Spleen (tissue), 11 donors: ENCODE measurements at regions not wholly inside any gene's neighbourhood (a gene's known extent, or its start where the extent isn't known, plus 50 kb on each side); places are given as distances from the start of the nearest gene placed in this dataset.
A peak's percentile ranks its signal among the peaks of the same experiment; 100 is the strongest.

Experiments used
- DNase-seq: peaks from one replicate; pipeline ENCODE4 v3.0.0-alpha.2; 2020
- H3K27ac ChIP-seq, 8 donors: fragments of 200-600 bp; sonication (generic) in 7 of 8; 1 replicate in 4 of 8; 2 replicates in 4 of 8; pipeline versions ENCODE4 v1.5.0 to v1.8.0; 2016 to 2021; ENCODE audit warnings: inconsistent platforms in 4 of 8, mild to moderate bottlenecking in 4 of 8, moderate library complexity in 1 of 8
- H3K27me3 ChIP-seq, 7 donors: fragments of 200-600 bp; sonication (generic) in 6 of 7; replicated peaks in 1 of 7; 1 replicate in 4 of 7; 2 replicates in 3 of 7; pipeline versions ENCODE4 v1.5.0 to v1.8.0; 2016 to 2021; ENCODE audit warnings: inconsistent platforms in 3 of 7, mild to moderate bottlenecking in 1 of 7
- H3K36me3 ChIP-seq, 6 donors: fragments of 200-600 bp; sonication (generic) in 5 of 6; 1 replicate in 4 of 6; 2 replicates in 2 of 6; pipeline versions ENCODE4 v1.5.0 to v1.8.0; 2016 to 2021; ENCODE audit warnings: inconsistent platforms in 2 of 6
- H3K4me1 ChIP-seq, 6 donors: fragments of 200-600 bp; sonication (generic) in 5 of 6; 1 replicate in 3 of 6; 2 replicates in 3 of 6; pipeline versions ENCODE4 v1.5.0 to v1.8.0; 2016 to 2021; ENCODE audit warnings: inconsistent platforms in 3 of 6
- H3K4me3 ChIP-seq, 8 donors: fragments of 200-600 bp; sonication (generic) in 7 of 8; 1 replicate in 4 of 8; 2 replicates in 4 of 8; pipeline versions ENCODE4 v1.5.0 to v1.8.0; 2016 to 2021; ENCODE audit warnings: inconsistent platforms in 4 of 8, mild to moderate bottlenecking in 4 of 8, moderate library complexity in 2 of 8
- H3K9me3 ChIP-seq, 8 donors: fragments of 200-600 bp; sonication (generic) in 7 of 8; 1 replicate in 4 of 8; 2 replicates in 4 of 8; pipeline versions ENCODE4 v1.5.0 to v1.8.0; 2016 to 2021; ENCODE audit warnings: inconsistent platforms in 4 of 8
- POLR2A ChIP-seq, 3 donors: fragments of 450-650 bp; IDR thresholded peaks; one replicate each; pipeline ENCODE4 v1.5.1; 2017; ENCODE audit warnings: antibody characterized with exemption in 3 of 3, mild to moderate bottlenecking in 1 of 3
- POLR2AphosphoS5 ChIP-seq, 3 donors: sonication (generic); formaldehyde crosslinking; IDR thresholded peaks; one replicate each; pipeline ENCODE4 v1.5.1; 2017; ENCODE audit warnings: antibody characterized with exemption in 3 of 3
- WGBS, 5 donors: extraction: QIAGEN DNeasy Blood & Tissue Kit in 3 of 5; methylation state at CpG; one replicate each; pipeline versions ENCODE4 v1.1.5 to v1.1.7; 2013 to 2018; 5-methylcytosine and 5-hydroxymethylcytosine counted together
- intact Hi-C: fragments of 100-400 bp; cut with DNase I; formaldehyde crosslinking; loops from one replicate; pipeline ENCODE4 v1.15.0; 2023; ENCODE audit warnings: low total_unique reads
- TF ChIP-seq, protein P1 (sequence below), 11 experiments: fragments of 200-600 bp in 7 of 11; fragments of 450-650 bp in 4 of 11; sonication (generic) in 4 of 11; IDR thresholded peaks in 8 of 11; conservative IDR thresholded peaks in 3 of 11; 1 replicate in 7 of 11; 2 replicates in 4 of 11; pipeline versions ENCODE4 v1.4.0 to v1.8.0; 2016 to 2021; ENCODE audit warnings: antibody characterized with exemption in 11 of 11, inconsistent platforms in 4 of 11, mild to moderate bottlenecking in 1 of 11
- donor health status: healthy with polysubstance abuse.
- donor health status: DM: no; HTN: no; CAD: no; lungs with moderate emphysema.
- donor health status: DM: no; HTN: no; CAD: no.
- donor health status: Bipolar disorder and iron deficiency.
- donor health status: healthy.
- donor health status: DM: no; HTN: no; CAD: no.
- donor health status: DM: yes; HTN: yes; CAD: no.

DNA sequence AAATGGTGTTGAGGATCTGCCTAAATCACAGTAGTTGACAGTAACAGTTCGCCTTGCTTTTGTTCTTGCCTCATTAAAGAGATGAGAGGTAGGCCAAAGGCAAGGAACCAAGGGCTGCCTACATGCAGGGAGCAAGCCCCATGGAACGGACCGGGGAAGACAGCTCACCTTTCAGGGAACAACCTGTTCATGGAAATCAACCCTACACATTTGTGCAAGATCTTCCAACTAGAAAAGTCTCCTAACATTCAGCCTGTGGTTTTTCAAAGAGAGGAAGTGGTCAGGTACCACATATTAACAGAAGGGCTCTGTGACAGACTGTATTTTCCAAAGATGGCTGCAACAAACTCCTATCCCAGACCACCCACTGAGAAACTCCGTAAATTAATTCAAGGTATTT, 1031.8 kb upstream of the NR2F2 start:
- Histone ChIP-seq H3K27me3 (peaks cover 0 to 22% (median 0%) of the 10 kb centered on the region in 7 donors), H3K36me3 (no peaks in the 10 kb centered on the region), H3K4me3 (no peak overlapping the region), H3K27ac (no peak overlapping the region), H3K4me1 (peaks cover 5 to 33% (median 17%) of the 10 kb centered on the region in 6 donors), H3K9me3 (no peaks in the 10 kb centered on the region)
- TF ChIP-seq, protein P1, sequence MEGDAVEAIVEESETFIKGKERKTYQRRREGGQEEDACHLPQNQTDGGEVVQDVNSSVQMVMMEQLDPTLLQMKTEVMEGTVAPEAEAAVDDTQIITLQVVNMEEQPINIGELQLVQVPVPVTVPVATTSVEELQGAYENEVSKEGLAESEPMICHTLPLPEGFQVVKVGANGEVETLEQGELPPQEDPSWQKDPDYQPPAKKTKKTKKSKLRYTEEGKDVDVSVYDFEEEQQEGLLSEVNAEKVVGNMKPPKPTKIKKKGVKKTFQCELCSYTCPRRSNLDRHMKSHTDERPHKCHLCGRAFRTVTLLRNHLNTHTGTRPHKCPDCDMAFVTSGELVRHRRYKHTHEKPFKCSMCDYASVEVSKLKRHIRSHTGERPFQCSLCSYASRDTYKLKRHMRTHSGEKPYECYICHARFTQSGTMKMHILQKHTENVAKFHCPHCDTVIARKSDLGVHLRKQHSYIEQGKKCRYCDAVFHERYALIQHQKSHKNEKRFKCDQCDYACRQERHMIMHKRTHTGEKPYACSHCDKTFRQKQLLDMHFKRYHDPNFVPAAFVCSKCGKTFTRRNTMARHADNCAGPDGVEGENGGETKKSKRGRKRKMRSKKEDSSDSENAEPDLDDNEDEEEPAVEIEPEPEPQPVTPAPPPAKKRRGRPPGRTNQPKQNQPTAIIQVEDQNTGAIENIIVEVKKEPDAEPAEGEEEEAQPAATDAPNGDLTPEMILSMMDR (IDR thresholded peaks at IDR 0.05 in 8 of 11, conservative IDR thresholded peaks at IDR 0.05 in 3 of 11): no peak
- TF ChIP-seq POLR2A (IDR thresholded peaks at IDR 0.05) (no peak), POLR2AphosphoS5 (IDR thresholded peaks at IDR 0.05) (no peak)
- 44 to 71% (median 51%) methylated on average over 4 of the region's 4 CpGs for WGBS, 5 donors
- DNase-seq: no peak
- intact Hi-C loops: no loop called here

DNA sequence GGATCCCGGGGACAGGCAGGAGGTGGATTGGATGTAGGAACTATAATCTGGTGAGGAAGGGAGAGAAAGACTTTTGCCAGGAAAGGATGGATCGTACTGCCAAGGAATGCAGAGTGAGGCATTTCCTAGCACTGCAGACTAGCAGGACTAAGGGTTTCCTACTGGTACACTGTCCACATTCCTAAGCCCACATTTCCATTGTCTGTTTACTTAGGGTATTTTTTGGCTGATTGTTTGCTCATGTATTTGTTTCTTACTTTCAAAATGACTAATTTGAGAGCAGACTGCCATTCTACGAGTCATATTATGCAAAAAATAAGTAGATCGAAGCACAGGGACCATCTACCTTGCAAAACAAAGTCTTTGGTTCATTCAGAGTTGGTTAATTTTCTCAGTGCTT, 1029.5 kb upstream of the NR2F2 start:
- no peak overlapping the region for H3K4me3 ChIP-seq
- no peaks in the 10 kb centered on the region for H3K9me3 ChIP-seq
- H3K36me3 ChIP-seq: no peaks in the 10 kb centered on the region
- TF ChIP-seq POLR2A (IDR thresholded peaks at IDR 0.05): no peak
- TF ChIP-seq, protein P1 (IDR thresholded peaks at IDR 0.05 in 8 of 11, conservative IDR thresholded peaks at IDR 0.05 in 3 of 11): no peak
- TF ChIP-seq POLR2AphosphoS5 (IDR thresholded peaks at IDR 0.05): no peak
- no peak for DNase-seq
- intact Hi-C loops: no loop called here
- H3K27ac ChIP-seq: peak overlapping the region in 7 of 8 donors; percentile 48 to 84 (median 68)
- 49 to 76% (median 65%) methylated on average over 4 of the region's 4 CpGs for WGBS, 5 donors
- H3K27me3 ChIP-seq: peaks cover 0 to 9% (median 0%) of the 10 kb centered on the region in 7 donors
- peaks cover 9 to 40% (median 18%) of the 10 kb centered on the region in 6 donors for H3K4me1 ChIP-seq

DNA sequence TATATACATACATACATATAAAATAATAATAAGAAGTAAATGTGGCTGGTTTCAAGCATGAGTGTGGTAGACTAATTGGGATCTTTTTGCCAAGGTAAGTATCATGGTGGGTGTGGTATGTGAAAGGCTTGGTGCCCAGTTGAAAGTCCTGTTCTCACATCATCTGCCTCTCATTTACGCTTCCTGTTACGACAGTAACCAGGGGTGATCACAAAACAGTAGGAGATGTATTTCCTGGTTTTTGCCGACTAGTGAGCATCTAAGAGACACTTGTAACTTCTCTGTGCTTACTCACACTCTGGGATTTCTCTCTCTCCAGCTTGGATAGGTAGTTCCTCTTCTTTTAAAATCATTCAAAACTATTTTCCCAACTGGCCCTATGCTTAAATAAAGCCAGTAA, 1028.3 kb upstream of the NR2F2 start:
- Histone ChIP-seq H3K9me3 (no peaks in the 10 kb centered on the region), H3K27me3 (no peaks in the 10 kb centered on the region), H3K27ac (peak overlapping the region in 7 of 8 donors; percentile 53 to 84 (median 81)), H3K36me3 (no peaks in the 10 kb centered on the region), H3K4me3 (no peak overlapping the region), H3K4me1 (peaks cover 5 to 30% (median 12%) of the 10 kb centered on the region in 6 donors)
- no peak for DNase-seq
- TF ChIP-seq POLR2A (IDR thresholded peaks at IDR 0.05) (no peak), POLR2AphosphoS5 (IDR thresholded peaks at IDR 0.05) (no peak)
- TF ChIP-seq, protein P1 (IDR thresholded peaks at IDR 0.05 in 8 of 11, conservative IDR thresholded peaks at IDR 0.05 in 3 of 11): no peak
- 45 to 56% (median 48%) methylated on average over 3 of the region's 3 CpGs for WGBS, 5 donors
- intact Hi-C loops: no loop called here

DNA sequence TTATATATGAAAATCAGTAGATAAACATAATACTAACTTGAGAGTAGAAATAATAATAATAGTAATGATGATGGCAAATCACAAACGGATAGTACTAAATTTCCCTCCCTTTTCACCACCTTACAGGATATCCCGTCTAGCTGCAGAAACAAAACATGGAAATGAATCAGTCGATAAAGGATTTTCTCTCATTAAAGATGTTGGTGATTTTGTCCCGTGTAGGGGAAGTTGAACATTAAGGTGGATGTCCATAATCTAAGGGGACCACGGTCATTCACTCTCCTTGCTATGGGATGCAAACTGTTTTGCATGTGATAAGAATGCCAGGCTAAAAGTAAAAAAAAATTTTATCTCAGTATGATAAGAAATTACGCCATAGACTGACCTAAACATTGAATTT, 1027.7 kb upstream of the NR2F2 start:
- no peaks in the 10 kb centered on the region for H3K36me3 ChIP-seq
- DNase-seq: no peak
- peaks cover 5 to 30% (median 9%) of the 10 kb centered on the region in 6 donors for H3K4me1 ChIP-seq
- 44 to 46% (median 45%) methylated on average over 6 of the region's 6 CpGs for WGBS, 5 donors
- H3K4me3 ChIP-seq: no peak overlapping the region
- intact Hi-C loops: no loop called here
- no peaks in the 10 kb centered on the region for H3K27me3 ChIP-seq
- H3K27ac ChIP-seq: peak overlapping the region in 7 of 8 donors; percentile 71 to 90 (median 82)
- no peak for TF ChIP-seq POLR2A (IDR thresholded peaks at IDR 0.05)
- TF ChIP-seq, protein P1 (IDR thresholded peaks at IDR 0.05 in 8 of 11, conservative IDR thresholded peaks at IDR 0.05 in 3 of 11): no peak
- no peak for TF ChIP-seq POLR2AphosphoS5 (IDR thresholded peaks at IDR 0.05)
- no peaks in the 10 kb centered on the region for H3K9me3 ChIP-seq
